A549 (cell line): ENCODE measurements at regions not wholly inside any gene's neighbourhood (a gene's known extent, or its start where the extent isn't known, plus 50 kb on each side); places are given as distances from the start of the nearest gene placed in this dataset.

Experiments used
- ATAC-seq, 2 experiments: fragments of 200-7000 bp in 1 of 2; fragments of >200 bp in 1 of 2; cut with Nextera tagmentation in 1 of 2; cut with Tn5 transposase in 1 of 2; 3 replicates each; pipeline versions ENCODE4 v1.8.0 to v1.9.1; 2018 to 2020; ENCODE audit warnings: mild to moderate bottlenecking in 1 of 2, moderate library complexity in 1 of 2
- CTCF ChIA-PET: fragments of 300-600 bp; sonication (Branson Sonifier 250); formaldehyde crosslinking; extraction: SDS; loops from one replicate; lab custom pipeline; 2021; ENCODE audit warnings: antibody characterized with exemption, inconsistent platforms; lab: Yijun Ruan, JAX
- POLR2A ChIA-PET: fragments of 350-600 bp; formaldehyde crosslinking; extraction: SDS; loops from one replicate; lab custom pipeline; 2021; ENCODE audit warnings: antibody characterized with exemption, inconsistent platforms; lab: Yijun Ruan, JAX
- DNase-seq, 2 experiments: peaks; one replicate each; pipeline versions ENCODE4 v3.0.0 to v3.0.0-alpha.2; 2011 to 2016; ENCODE audit warnings: low read depth in 1 of 2, low spot score in 1 of 2
- FAIRE-seq: peaks from 2 replicates; lab custom pipeline; 2011; peaks lifted over from hg19 to GRCh38; lab: Jason Lieb, UNC
- H3K27ac ChIP-seq, 2 experiments: fragments of >200 bp; sonication (Bioruptor Twin); formaldehyde crosslinking; 3 replicates each; pipeline ENCODE4 v1.5.1; 2016 to 2017
- H3K4me1 ChIP-seq: fragments of >200 bp; sonication (Bioruptor Twin); formaldehyde crosslinking; 3 replicates; pipeline ENCODE4 v1.6.1; 2016
- H3K4me2 ChIP-seq: fragments of >200 bp; sonication (Bioruptor Twin); formaldehyde crosslinking; 3 replicates; pipeline ENCODE4 v1.6.1; 2016
- H3K4me3 ChIP-seq: fragments of >200 bp; sonication (Bioruptor Twin); formaldehyde crosslinking; 3 replicates; pipeline ENCODE4 v1.5.1; 2016
- H3K9me3 ChIP-seq: fragments of >200 bp; sonication (Bioruptor Twin); formaldehyde crosslinking; 3 replicates; pipeline ENCODE4 v1.6.1; 2016
- BHLHE40 ChIP-seq: IDR thresholded peaks from 2 replicates; pipeline ENCODE4 v1.6.1; 2012; ENCODE audit warnings: low read depth, low read length, inconsistent platforms
- CBX2 ChIP-seq: fragments of 200-600 bp; sonication (generic); IDR thresholded peaks from 2 replicates; pipeline ENCODE4 v1.6.1; 2016; ENCODE audit warnings: low read depth, mild to moderate bottlenecking, borderline replicate concordance
- EHF ChIP-seq: fragments of 250-450 bp; sonication (Bioruptor Pico); IDR thresholded peaks from 2 replicates; pipeline ENCODE4 v1.5.0; 2020; ENCODE audit warnings: mild to moderate bottlenecking
- EHMT2 ChIP-seq: fragments of 200-600 bp; sonication (generic); IDR thresholded peaks from 2 replicates; pipeline ENCODE4 v1.6.1; 2016; ENCODE audit warnings: antibody characterized with exemption, low read depth, mild to moderate bottlenecking, moderate library complexity
- FOSL2 ChIP-seq, 2 experiments: fragments of 450-650 bp in 1 of 2; fragments of >200 bp in 1 of 2; sonication (Bioruptor Twin) in 1 of 2; formaldehyde crosslinking; IDR thresholded peaks; 2 replicates each; pipeline versions ENCODE4 v1.5.0 to v1.6.1; 2016 to 2020; ENCODE audit warnings: mild to moderate bottlenecking in 1 of 2, moderate library complexity in 1 of 2
- GATA3 ChIP-seq: IDR thresholded peaks from 2 replicates; pipeline ENCODE4 v1.6.1; 2012; ENCODE audit warnings: borderline replicate concordance
- HDAC2 ChIP-seq: fragments of 200-600 bp; sonication (generic); IDR thresholded peaks from 2 replicates; pipeline ENCODE4 v1.6.1; 2016
- HES2 ChIP-seq: fragments of >200 bp; sonication (Bioruptor Twin); formaldehyde crosslinking; IDR thresholded peaks from 2 replicates; pipeline ENCODE4 v1.6.1; 2016
- HMGXB4 ChIP-seq: fragments of 250-450 bp; sonication (Bioruptor Pico); IDR thresholded peaks from 2 replicates; pipeline ENCODE4 v1.5.0; 2021; ENCODE audit warnings: mild to moderate bottlenecking, moderate library complexity, borderline replicate concordance
- JUN ChIP-seq, 2 experiments: fragments of >200 bp; sonication (Bioruptor Twin); formaldehyde crosslinking; IDR thresholded peaks; 2 replicates in 1 of 2; 3 replicates in 1 of 2; pipeline ENCODE4 v1.6.1; 2016 to 2017
- KDM5A ChIP-seq: fragments of 200-600 bp; sonication (generic); IDR thresholded peaks from 2 replicates; pipeline ENCODE4 v1.6.1; 2016; ENCODE audit warnings: antibody characterized with exemption, mild to moderate bottlenecking
- POLR2A ChIP-seq: IDR thresholded peaks from 2 replicates; pipeline ENCODE4 v1.6.1; 2012; ENCODE audit warnings: mild to moderate bottlenecking, low read length
- RAD21 ChIP-seq, 2 experiments: fragments of >200 bp in 1 of 2; sonication (Bioruptor Twin) in 1 of 2; formaldehyde crosslinking in 1 of 2; IDR thresholded peaks in 1 of 2; conservative IDR thresholded peaks in 1 of 2; 2 replicates in 1 of 2; 3 replicates in 1 of 2; pipeline ENCODE4 v1.6.1; 2012 to 2018; ENCODE audit warnings: inconsistent platforms in 1 of 2
- RARB ChIP-seq: fragments of 250-450 bp; sonication (Bioruptor Pico); IDR thresholded peaks from 2 replicates; pipeline ENCODE4 v1.8.0; 2021; ENCODE audit warnings: mild to moderate bottlenecking, moderate library complexity
- RFX5 ChIP-seq: fragments of 450-650 bp; IDR thresholded peaks from 2 replicates; pipeline ENCODE4 v1.7.1; 2014; ENCODE audit warnings: antibody characterized with exemption, mild to moderate bottlenecking, moderate library complexity
- RNF2 ChIP-seq: fragments of 200-600 bp; sonication (generic); IDR thresholded peaks from 2 replicates; pipeline ENCODE4 v1.6.1; 2016; ENCODE audit warnings: low read depth, mild to moderate bottlenecking, antibody characterized with exemption, moderate library complexity, borderline replicate concordance
- SREBF2 ChIP-seq: fragments of 450-650 bp; IDR thresholded peaks from 2 replicates; pipeline ENCODE4 v1.6.1; 2014; ENCODE audit warnings: mild to moderate bottlenecking, moderate library complexity
- ZC3H11A ChIP-seq: fragments of 450-650 bp; IDR thresholded peaks from 2 replicates; pipeline ENCODE4 v1.6.1; 2014; ENCODE audit warnings: antibody characterized with exemption, mild to moderate bottlenecking
- ZFP36 ChIP-seq: fragments of 450-650 bp; IDR thresholded peaks from 2 replicates; pipeline ENCODE4 v1.6.1; 2014; ENCODE audit warnings: borderline replicate concordance; ENCODE audit not compliant: partially characterized antibody
- ZNF302 ChIP-seq: fragments of 250-450 bp; sonication (Bioruptor Pico); IDR thresholded peaks from 2 replicates; pipeline ENCODE4 v1.9.0; 2021; ENCODE audit warnings: inconsistent platforms, mild to moderate bottlenecking, moderate library complexity
- WGBS: methylation state at CpG from one replicate; pipeline ENCODE4 v1.1.6; 2017; ENCODE audit errors: missing lambda C conversion rate; 5-methylcytosine and 5-hydroxymethylcytosine counted together
- TF ChIP-seq, protein P1 (sequence below): fragments of 200-600 bp; sonication (generic); IDR thresholded peaks from 2 replicates; pipeline ENCODE4 v1.6.1; 2016; ENCODE audit warnings: antibody characterized with exemption, mild to moderate bottlenecking, moderate library complexity
- TF ChIP-seq, protein P2 (sequence below): fragments of >200 bp; sonication (Bioruptor Twin); formaldehyde crosslinking; IDR thresholded peaks from 3 replicates; pipeline ENCODE4 v1.6.1; 2016

DNA sequence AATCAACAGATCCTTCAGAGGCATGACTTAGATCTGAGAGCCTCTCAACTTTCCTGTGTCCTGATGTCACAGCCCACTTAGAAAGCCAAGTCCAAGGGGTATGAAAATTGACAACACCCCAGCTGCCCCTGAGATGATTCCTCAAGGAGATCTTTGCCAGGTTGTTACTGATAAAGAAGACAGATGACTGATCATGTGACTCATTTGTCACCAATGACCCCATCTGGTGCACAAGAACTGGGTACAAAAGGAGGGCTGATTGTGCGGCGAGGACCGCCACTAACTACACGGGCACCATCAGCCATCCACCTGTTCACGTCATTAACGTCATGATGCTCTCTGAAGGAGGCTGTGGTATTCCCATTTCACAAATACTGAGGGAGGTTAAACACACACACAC lies 583.2 kb upstream of the KLF4 start:
- Histone ChIP-seq H3K4me3 (no peak overlapping the region), H3K9me3 (peaks cover 12% of the 10 kb centered on the region; the same call in 1 of the 3 replicates), H3K4me2 (no peak overlapping the region), H3K4me1 (peaks cover 18% of the 10 kb centered on the region), H3K27ac (peak overlapping the region in 1 of 2 experiments; percentile 13; a peak in 1 of 6 replicates)
- ChIA-PET CTCF (interaction anchor here (0.6 kb wide), 1 partner anchor 56 kb away, joined by 3 read pairs; no protein-coding TSS in a partner anchor), POLR2A (no interaction called here)
- WGBS, result 94% methylated on average over 6 of the region's 6 CpGs
- ATAC-seq (no peak), DNase-seq (no peak), FAIRE-seq (no peak)
- TF ChIP-seq RARB (CRISPR knock-in tag) (no peak), HMGXB4 (CRISPR knock-in tag) (no peak), CBX2 (no peak), JUN (IDR thresholded peaks at IDR 0.05) (no peak), BHLHE40 (no peak), EHMT2 (no peak), EHF (CRISPR knock-in tag) (no peak), ZC3H11A (no peak), KDM5A (no peak), RFX5 (no peak), GATA3 (no peak), HES2 (no peak), HDAC2 (no peak), RNF2 (no peak)
- TF ChIP-seq, protein P1, sequence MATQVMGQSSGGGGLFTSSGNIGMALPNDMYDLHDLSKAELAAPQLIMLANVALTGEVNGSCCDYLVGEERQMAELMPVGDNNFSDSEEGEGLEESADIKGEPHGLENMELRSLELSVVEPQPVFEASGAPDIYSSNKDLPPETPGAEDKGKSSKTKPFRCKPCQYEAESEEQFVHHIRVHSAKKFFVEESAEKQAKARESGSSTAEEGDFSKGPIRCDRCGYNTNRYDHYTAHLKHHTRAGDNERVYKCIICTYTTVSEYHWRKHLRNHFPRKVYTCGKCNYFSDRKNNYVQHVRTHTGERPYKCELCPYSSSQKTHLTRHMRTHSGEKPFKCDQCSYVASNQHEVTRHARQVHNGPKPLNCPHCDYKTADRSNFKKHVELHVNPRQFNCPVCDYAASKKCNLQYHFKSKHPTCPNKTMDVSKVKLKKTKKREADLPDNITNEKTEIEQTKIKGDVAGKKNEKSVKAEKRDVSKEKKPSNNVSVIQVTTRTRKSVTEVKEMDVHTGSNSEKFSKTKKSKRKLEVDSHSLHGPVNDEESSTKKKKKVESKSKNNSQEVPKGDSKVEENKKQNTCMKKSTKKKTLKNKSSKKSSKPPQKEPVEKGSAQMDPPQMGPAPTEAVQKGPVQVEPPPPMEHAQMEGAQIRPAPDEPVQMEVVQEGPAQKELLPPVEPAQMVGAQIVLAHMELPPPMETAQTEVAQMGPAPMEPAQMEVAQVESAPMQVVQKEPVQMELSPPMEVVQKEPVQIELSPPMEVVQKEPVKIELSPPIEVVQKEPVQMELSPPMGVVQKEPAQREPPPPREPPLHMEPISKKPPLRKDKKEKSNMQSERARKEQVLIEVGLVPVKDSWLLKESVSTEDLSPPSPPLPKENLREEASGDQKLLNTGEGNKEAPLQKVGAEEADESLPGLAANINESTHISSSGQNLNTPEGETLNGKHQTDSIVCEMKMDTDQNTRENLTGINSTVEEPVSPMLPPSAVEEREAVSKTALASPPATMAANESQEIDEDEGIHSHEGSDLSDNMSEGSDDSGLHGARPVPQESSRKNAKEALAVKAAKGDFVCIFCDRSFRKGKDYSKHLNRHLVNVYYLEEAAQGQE, result no peak

- Histone ChIP-seq H3K4me3 (no peak overlapping the region), H3K4me2 (no peak overlapping the region), H3K9me3 (peaks cover 12% of the 10 kb centered on the region; the same call in 1 of the 3 replicates), H3K4me1 (peaks cover 18% of the 10 kb centered on the region), H3K27ac (no peak overlapping the region)
- ChIA-PET POLR2A (no interaction called here), CTCF (interaction anchor here (0.7 to 1.2 kb wide), 3 partner anchors 13 to 590 kb away, joined by 3 to 5 read pairs (median 3); no protein-coding TSS in a partner anchor)
- ATAC-seq (no peak), FAIRE-seq (no peak), DNase-seq (no peak)
- WGBS, result 98% methylated on average over 5 of the region's 5 CpGs
- TF ChIP-seq ZFP36 (no peak), POLR2A (no peak), RAD21 (conservative IDR thresholded peaks at IDR 0.05 in 1 of 2, IDR thresholded peaks at IDR 0.05 in 1 of 2) (no peak), ZC3H11A (no peak), ZNF302 (no peak), HES2 (no peak), FOSL2 (IDR thresholded peaks at IDR 0.05) (no peak), FOSL2 (CRISPR knock-in tag; IDR thresholded peaks at IDR 0.05) (no peak), EHMT2 (no peak), SREBF2 (no peak)
- TF ChIP-seq, protein P2, sequence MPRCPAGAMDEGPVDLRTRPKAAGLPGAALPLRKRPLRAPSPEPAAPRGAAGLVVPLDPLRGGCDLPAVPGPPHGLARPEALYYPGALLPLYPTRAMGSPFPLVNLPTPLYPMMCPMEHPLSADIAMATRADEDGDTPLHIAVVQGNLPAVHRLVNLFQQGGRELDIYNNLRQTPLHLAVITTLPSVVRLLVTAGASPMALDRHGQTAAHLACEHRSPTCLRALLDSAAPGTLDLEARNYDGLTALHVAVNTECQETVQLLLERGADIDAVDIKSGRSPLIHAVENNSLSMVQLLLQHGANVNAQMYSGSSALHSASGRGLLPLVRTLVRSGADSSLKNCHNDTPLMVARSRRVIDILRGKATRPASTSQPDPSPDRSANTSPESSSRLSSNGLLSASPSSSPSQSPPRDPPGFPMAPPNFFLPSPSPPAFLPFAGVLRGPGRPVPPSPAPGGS, result no peak
- TF ChIP-seq, protein P1, result no peak
Measured at GRCh38 chr9:108070861-108071260, 581.3 kb upstream of the KLF4 start.
